Right atrium auricular region (tissue), 2 donors: ENCODE measurements at regions not wholly inside any gene's neighbourhood (a gene's known extent, or its start where the extent isn't known, plus 50 kb on each side); places are given as distances from the start of the nearest gene placed in this dataset.

Experiments used
- DNase-seq: peaks from one replicate; pipeline ENCODE4 v3.0.0-alpha.2; 2019; ENCODE audit warnings: low spot score
- H3K27ac ChIP-seq, 2 donors: fragments of 200-600 bp; sonication (generic); 1 replicate in 1 of 2; 2 replicates in 1 of 2; pipeline ENCODE4 v1.5.1; 2016 to 2019
- H3K27me3 ChIP-seq, 2 donors: fragments of 200-600 bp; sonication (generic); one replicate each; pipeline versions ENCODE4 v1.5.1 to v1.6.0; 2017 to 2019
- H3K36me3 ChIP-seq: fragments of 200-600 bp; sonication (generic); one replicate; pipeline ENCODE4 v1.5.1; 2016
- H3K4me1 ChIP-seq, 2 donors: fragments of 200-600 bp; sonication (generic); one replicate each; pipeline versions ENCODE4 v1.5.1 to v1.6.0; 2017 to 2019
- H3K4me3 ChIP-seq, 2 donors: fragments of 200-600 bp; sonication (generic); 1 replicate in 1 of 2; 2 replicates in 1 of 2; pipeline ENCODE4 v1.5.1; 2017 to 2019; ENCODE audit warnings: mild to moderate bottlenecking in 1 of 2, moderate library complexity in 1 of 2
- H3K9me3 ChIP-seq, 2 donors: fragments of 200-600 bp; sonication (generic); one replicate each; pipeline ENCODE4 v1.5.1; 2019
- TF ChIP-seq, protein P1 (sequence below), 2 donors: fragments of 200-600 bp; sonication (generic); IDR thresholded peaks; one replicate each; pipeline ENCODE4 v1.5.1; 2019; ENCODE audit warnings: antibody characterized with exemption in 2 of 2

DNA sequence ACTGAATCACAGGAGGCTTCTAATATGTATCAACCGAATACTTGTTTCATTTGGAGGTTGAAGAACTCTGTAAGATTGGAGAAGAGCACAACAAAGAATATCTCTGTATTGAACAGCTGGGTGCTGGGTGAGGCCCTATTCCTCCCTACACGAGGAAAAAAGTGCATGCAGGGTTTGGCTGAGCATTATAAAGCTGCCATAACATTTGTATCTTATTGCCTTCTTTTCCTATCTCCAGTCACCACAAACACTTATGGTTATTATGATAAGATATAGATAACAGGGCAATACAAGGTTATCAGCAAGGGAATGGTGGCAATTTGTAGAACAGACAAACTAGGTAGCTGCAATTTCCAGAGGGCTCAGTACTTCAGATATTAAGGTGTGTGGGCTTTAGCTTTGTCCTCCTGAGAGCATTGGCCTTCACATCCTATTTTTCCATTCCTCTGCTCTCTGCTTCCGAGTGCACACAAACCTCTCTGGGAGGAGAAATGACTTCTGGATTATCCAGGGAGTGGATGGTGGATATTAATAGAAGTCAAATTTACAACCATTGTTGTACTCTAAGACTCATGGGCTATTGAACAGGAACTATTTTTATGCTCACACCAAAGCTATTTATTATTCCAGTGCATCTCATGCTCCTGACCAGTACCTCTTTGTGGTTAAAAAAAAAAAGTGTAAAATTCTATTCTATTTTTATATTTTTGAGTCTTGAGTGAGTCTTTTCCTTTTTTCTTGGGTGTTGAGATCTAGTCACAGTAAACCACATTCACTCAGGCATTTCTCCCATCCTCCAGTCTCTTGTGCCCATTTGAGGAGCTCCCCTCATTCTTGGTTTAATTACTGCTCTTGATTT is 248.4 kb downstream of the ETAA1 start:
- Histone ChIP-seq H3K4me1 (peaks cover 0 to 33% of the 10 kb centered on the region in 2 donors), H3K36me3 (no peaks in the 10 kb centered on the region), H3K27me3 (no peaks in the 10 kb centered on the region), H3K9me3 (peaks cover 0 to 6% of the 10 kb centered on the region in 2 donors), H3K27ac (peak overlapping the region in 1 of 2 donors; percentile 37), H3K4me3 (no peak overlapping the region)
- TF ChIP-seq, protein P1, sequence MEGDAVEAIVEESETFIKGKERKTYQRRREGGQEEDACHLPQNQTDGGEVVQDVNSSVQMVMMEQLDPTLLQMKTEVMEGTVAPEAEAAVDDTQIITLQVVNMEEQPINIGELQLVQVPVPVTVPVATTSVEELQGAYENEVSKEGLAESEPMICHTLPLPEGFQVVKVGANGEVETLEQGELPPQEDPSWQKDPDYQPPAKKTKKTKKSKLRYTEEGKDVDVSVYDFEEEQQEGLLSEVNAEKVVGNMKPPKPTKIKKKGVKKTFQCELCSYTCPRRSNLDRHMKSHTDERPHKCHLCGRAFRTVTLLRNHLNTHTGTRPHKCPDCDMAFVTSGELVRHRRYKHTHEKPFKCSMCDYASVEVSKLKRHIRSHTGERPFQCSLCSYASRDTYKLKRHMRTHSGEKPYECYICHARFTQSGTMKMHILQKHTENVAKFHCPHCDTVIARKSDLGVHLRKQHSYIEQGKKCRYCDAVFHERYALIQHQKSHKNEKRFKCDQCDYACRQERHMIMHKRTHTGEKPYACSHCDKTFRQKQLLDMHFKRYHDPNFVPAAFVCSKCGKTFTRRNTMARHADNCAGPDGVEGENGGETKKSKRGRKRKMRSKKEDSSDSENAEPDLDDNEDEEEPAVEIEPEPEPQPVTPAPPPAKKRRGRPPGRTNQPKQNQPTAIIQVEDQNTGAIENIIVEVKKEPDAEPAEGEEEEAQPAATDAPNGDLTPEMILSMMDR (IDR thresholded peaks at IDR 0.05) = no peak
- DNase-seq = no peak

DNA sequence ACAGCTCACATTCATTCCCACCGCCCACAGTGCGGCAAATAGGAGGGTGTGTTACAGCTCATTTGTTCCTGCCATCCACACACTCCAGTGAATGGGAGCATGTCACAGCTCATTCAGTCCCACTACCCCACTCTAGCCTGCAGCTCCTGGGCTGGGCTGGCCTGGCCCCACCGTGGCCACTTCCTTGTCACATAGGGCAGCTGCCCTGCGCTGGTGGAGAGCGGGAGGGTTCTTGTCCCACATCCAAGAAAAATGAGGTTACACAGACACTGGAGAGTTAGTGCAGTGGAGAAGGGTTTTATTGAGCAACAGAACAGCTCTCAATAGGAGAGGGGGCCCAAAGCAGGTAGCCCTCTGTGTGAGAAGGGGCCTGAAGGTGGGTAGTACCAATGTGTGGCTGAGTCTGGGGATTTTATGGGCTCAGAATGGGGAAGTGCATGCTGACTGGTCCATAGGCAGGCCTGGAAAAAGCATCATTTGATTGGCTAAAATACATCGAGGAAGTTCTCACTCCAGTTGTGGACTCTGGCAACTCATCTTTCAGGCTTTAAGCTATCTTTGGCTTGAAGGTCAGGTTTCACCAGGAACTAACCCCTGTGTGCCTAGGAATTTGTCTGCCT is 249.7 kb downstream of the ETAA1 start:
- Histone ChIP-seq H3K27me3 (no peaks in the 10 kb centered on the region), H3K36me3 (no peaks in the 10 kb centered on the region), H3K4me1 (peaks cover 0 to 45% of the 10 kb centered on the region in 2 donors), H3K9me3 (peaks cover 0 to 6% of the 10 kb centered on the region in 2 donors), H3K27ac (no peak overlapping the region), H3K4me3 (no peak overlapping the region)
- no peak for DNase-seq
- TF ChIP-seq, protein P1 (IDR thresholded peaks at IDR 0.05) = no peak

DNA sequence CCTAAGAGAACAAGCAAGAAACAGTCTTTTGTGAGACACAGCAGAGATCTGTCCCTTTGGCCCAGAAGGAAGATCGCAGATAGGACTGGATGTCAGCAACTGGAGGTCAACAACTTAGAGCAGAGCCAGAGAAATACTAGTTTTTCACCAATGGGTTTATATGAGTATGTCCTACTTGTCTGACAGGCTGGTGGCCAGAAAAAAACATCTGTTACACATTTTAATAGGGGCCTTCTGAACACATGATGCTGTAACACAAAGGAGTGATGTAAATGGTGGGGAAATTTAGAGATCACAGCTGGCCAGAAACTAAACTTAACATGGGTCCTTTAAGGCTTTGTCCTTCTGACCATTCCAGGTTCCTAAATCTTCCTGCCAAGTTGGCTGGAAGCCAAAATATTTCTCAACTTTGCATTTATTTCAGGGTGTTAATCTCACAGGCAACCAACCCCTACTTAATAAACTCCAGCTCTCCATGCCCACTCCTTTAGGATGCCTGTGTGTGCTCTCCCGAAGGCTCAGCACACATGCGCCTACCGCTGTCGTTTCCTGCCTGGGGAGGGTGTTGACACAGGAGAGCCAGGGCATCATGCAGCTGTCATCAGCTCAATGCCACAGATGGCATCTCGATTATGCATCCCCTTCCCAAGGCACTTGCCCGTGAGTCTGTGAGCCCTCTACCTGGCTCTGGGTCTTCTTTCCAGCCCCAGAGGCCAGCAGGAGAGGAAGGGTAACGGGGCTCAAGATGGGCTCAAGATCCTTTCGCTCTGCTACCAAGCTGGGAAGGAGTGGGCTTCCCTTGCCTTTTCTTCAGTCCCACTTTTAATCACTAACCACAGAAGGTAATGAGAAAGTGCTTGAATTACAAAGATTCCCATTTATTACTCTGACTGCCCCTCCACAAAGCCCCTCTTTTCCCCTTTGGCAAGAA is 252.5 kb downstream of the ETAA1 start:
- H3K36me3 ChIP-seq = no peaks in the 10 kb centered on the region
- H3K4me3 ChIP-seq = no peak overlapping the region
- peaks cover 0 to 45% of the 10 kb centered on the region in 2 donors for H3K4me1 ChIP-seq
- H3K27me3 ChIP-seq = no peaks in the 10 kb centered on the region
- peak overlapping the region; percentile 34 to 72 for H3K27ac ChIP-seq
- TF ChIP-seq, protein P1 (IDR thresholded peaks at IDR 0.05) = no peak
- DNase-seq = peak; percentile 64
- H3K9me3 ChIP-seq = peaks cover 0 to 6% of the 10 kb centered on the region in 2 donors

DNA sequence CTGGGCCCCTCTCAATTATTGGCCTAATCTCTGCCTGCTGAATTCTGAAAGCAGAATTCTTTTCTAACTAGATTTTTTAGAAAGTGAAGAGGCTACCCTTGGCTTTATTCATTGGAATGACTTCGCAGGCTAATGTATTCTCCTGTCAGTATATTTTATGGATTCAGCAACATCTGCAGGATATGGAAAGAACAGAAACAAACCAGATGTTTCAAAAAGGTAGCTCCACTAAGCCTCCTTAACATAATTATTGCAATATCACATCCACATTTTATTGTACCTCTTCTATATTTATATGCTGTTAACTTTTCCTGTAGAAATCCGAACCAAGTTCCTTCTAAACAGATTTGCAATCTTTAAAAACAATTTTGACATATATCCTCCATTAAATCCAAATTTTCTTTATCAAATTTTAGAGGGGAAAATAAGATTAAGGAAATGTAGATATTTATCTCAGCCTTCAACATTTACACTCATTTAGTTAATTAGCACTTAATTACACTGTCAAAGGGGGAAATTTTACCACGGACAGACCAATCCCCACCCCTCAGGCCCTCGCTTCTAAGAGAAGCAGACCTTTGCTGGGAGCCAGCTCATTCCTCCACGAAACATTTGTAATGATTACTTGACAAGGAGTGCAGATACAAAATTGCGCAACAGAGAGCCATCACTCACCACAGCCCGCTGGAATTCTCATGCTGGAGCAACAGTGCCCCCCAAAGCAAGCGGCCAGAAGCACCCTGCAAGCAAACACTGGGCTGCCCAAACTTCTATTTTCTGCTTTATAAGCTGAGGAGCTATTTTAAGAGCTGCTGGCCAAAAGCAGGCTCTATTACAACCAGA is 253.4 kb downstream of the ETAA1 start:
- Histone ChIP-seq H3K9me3 (peaks cover 0 to 6% of the 10 kb centered on the region in 2 donors), H3K4me1 (peaks cover 0 to 39% of the 10 kb centered on the region in 2 donors), H3K27me3 (no peaks in the 10 kb centered on the region), H3K4me3 (no peak overlapping the region), H3K36me3 (no peaks in the 10 kb centered on the region), H3K27ac (peak overlapping the region; percentile 34 to 72)
- peak; percentile 94 for DNase-seq
- TF ChIP-seq, protein P1 (IDR thresholded peaks at IDR 0.05) = peak; percentile 52 to 83

DNA sequence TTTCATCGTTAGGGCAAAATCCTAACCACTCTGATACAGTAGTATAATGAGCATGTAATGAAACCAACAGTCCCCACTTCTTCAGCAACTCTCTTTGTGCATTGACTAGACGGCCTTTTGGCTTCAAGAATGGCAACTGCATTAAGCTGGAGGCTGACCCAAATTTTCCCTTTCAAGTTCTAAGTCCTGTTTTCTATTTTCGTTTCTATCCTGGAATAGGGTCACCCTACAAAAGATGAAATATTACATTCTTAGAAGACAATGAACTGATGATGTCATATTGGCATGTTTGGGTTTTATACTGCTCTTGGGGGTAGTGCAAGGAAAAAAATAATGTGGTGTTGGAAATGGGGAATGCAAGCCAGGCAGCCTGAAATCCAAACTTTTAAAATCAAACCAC is 254.4 kb downstream of the ETAA1 start:
- TF ChIP-seq, protein P1 (IDR thresholded peaks at IDR 0.05) = no peak
- H3K4me1 ChIP-seq = peaks cover 0 to 28% of the 10 kb centered on the region in 2 donors

More for the DNA sequence above, 254.4 kb downstream of the ETAA1 start:
- peak overlapping the region in 1 of 2 donors; percentile 72 for H3K27ac ChIP-seq
- H3K4me3 ChIP-seq = no peak overlapping the region
- peaks cover 0 to 6% of the 10 kb centered on the region in 2 donors for H3K9me3 ChIP-seq
- no peaks in the 10 kb centered on the region for H3K27me3 ChIP-seq
- no peaks in the 10 kb centered on the region for H3K36me3 ChIP-seq
- no peak for DNase-seq
